ENCODE measurements at regions not wholly inside any gene's neighbourhood (a gene's known extent, or its start where the extent isn't known, plus 50 kb on each side); places are given as distances from the start of the nearest gene placed in this dataset.

- Histone ChIP-seq H3K27me3 (ENCODE audit: insufficient read depth, low read length) (no peaks in the 10 kb centered on the region), H3K23ac (ENCODE audit: low read length) (no peak overlapping the region), H2AFZ (ENCODE audit: insufficient read depth, low read length, poor library complexity) (no peak overlapping the region), H3K79me1 (ENCODE audit: low read length) (no peaks in the 10 kb centered on the region), H4K8ac (ENCODE audit: low read depth, low read length) (no peak overlapping the region), H3K4me3 (ENCODE audit: low read depth, low read length) (no peak overlapping the region), H2BK5ac (ENCODE audit: low read depth, low read length, poor library complexity) (no peak overlapping the region), H3K4ac (ENCODE audit: low read depth, low read length) (no peak overlapping the region), H3K79me2 (ENCODE audit: control insufficient read depth, insufficient read depth, low read length, poor library complexity) (no peaks in the 10 kb centered on the region), H3K4me2 (ENCODE audit: low read length) (no peak overlapping the region), H3K18ac (ENCODE audit: low read length) (no peak overlapping the region), H2BK120ac (ENCODE audit: insufficient read depth, low read length, poor library complexity) (no peak overlapping the region), H2AK5ac (ENCODE audit: low read length) (no peak overlapping the region), H4K91ac (ENCODE audit: low read depth, low read length) (no peak overlapping the region), H3K9ac (ENCODE audit: low read length) (no peak overlapping the region), H4K12ac (ENCODE audit: low read depth, low read length) (no peak overlapping the region), H3K9me3 (ENCODE audit: insufficient read depth, low read depth, low read length) (no peaks in the 10 kb centered on the region), H2BK12ac (ENCODE audit: low read length) (no peak overlapping the region), H3K27ac (ENCODE audit: low read depth, low read length) (no peak overlapping the region), H3K14ac (ENCODE audit: low read length) (no peak overlapping the region), H3K4me1 (ENCODE audit: control insufficient read depth in 1 of 2, insufficient read depth in 2 of 2, low read length in 2 of 2) (no peaks in the 10 kb centered on the region), H3K36me3 (ENCODE audit: control insufficient read depth in 1 of 2, insufficient read depth in 2 of 2, low read length in 2 of 2) (no peaks in the 10 kb centered on the region)
- WGBS (ENCODE audit: extremely low coverage, insufficient coverage, insufficient read length) = no CpG with 5 or more reads among the region's 4 CpGs
- peak in 1 of 2 donors; percentile 12 for DNase-seq
These were observed 1365.8 kb upstream of the DIAPH2 start for GRCh38 chrX:95318882-95319281.

- no peak overlapping the region for H3K4ac ChIP-seq (ENCODE audit: low read depth, low read length)
- H3K23ac ChIP-seq (ENCODE audit: low read length) = no peak overlapping the region
- H3K27ac ChIP-seq (ENCODE audit: low read depth, low read length) = no peak overlapping the region
- no peak overlapping the region for H3K18ac ChIP-seq (ENCODE audit: low read length)
- no peak overlapping the region for H2AK5ac ChIP-seq (ENCODE audit: low read length)
- H2AFZ ChIP-seq (ENCODE audit: insufficient read depth, low read length, poor library complexity) = no peak overlapping the region
- no peak for DNase-seq
- no peak overlapping the region for H4K8ac ChIP-seq (ENCODE audit: low read depth, low read length)
- no peaks in the 10 kb centered on the region for H3K79me1 ChIP-seq (ENCODE audit: low read length)
- no peak overlapping the region for H3K9ac ChIP-seq (ENCODE audit: low read length)
- no CpG with 5 or more reads among the region's 2 CpGs for WGBS (ENCODE audit: extremely low coverage, insufficient coverage, insufficient read length)
- H3K4me2 ChIP-seq (ENCODE audit: low read length) = no peak overlapping the region
- H3K79me2 ChIP-seq (ENCODE audit: control insufficient read depth, insufficient read depth, low read length, poor library complexity) = no peaks in the 10 kb centered on the region
- no peak overlapping the region for H2BK12ac ChIP-seq (ENCODE audit: low read length)
- H3K14ac ChIP-seq (ENCODE audit: low read length) = no peak overlapping the region
- no peak overlapping the region for H2BK5ac ChIP-seq (ENCODE audit: low read depth, low read length, poor library complexity)
- no peaks in the 10 kb centered on the region for H3K27me3 ChIP-seq (ENCODE audit: insufficient read depth, low read length)
- no peaks in the 10 kb centered on the region for H3K4me1 ChIP-seq (ENCODE audit: control insufficient read depth in 1 of 2, insufficient read depth in 2 of 2, low read length in 2 of 2)
- no peaks in the 10 kb centered on the region for H3K36me3 ChIP-seq (ENCODE audit: control insufficient read depth in 1 of 2, insufficient read depth in 2 of 2, low read length in 2 of 2)
- H3K4me3 ChIP-seq (ENCODE audit: low read depth, low read length) = no peak overlapping the region
- H4K12ac ChIP-seq (ENCODE audit: low read depth, low read length) = no peak overlapping the region
- no peak overlapping the region for H2BK120ac ChIP-seq (ENCODE audit: insufficient read depth, low read length, poor library complexity)
- no peak overlapping the region for H4K91ac ChIP-seq (ENCODE audit: low read depth, low read length)
- no peaks in the 10 kb centered on the region for H3K9me3 ChIP-seq (ENCODE audit: insufficient read depth, low read depth, low read length)
These were observed 1359.5 kb upstream of the DIAPH2 start for GRCh38 chrX:95325185-95325584.

DNA sequence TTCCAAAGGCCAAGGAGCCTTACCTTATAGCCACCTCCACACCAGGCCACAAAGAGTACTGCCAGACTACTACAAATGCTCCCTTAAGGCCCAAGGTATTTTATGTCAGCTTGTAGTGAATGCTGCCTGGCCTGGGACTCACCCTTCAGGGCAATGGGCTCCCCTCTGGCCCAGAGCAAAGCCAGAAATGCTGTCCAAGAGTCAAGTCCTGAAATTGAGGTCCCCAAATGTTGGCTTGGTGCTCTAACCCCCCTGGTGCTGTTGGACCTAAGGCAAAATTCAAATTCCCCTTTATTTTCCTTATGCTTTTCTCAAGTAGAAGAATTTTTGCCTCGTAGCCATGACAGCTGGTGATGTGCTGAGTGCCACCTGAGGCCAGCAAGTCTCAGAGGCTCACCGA lies 1354.3 kb upstream of the DIAPH2 start:
- WGBS (ENCODE audit: extremely low coverage, insufficient coverage, insufficient read length) = no CpG with 5 or more reads among the region's 2 CpGs
- Histone ChIP-seq H3K18ac (ENCODE audit: low read length) (no peak overlapping the region), H3K14ac (ENCODE audit: low read length) (no peak overlapping the region), H3K9me3 (ENCODE audit: insufficient read depth, low read depth, low read length) (no peaks in the 10 kb centered on the region), H3K23ac (ENCODE audit: low read length) (no peak overlapping the region), H4K12ac (ENCODE audit: low read depth, low read length) (no peak overlapping the region), H3K9ac (ENCODE audit: low read length) (no peak overlapping the region), H3K27me3 (ENCODE audit: insufficient read depth, low read length) (no peaks in the 10 kb centered on the region), H3K4ac (ENCODE audit: low read depth, low read length) (no peak overlapping the region), H2AK5ac (ENCODE audit: low read length) (no peak overlapping the region), H3K27ac (ENCODE audit: low read depth, low read length) (no peak overlapping the region), H3K4me1 (ENCODE audit: control insufficient read depth in 1 of 2, insufficient read depth in 2 of 2, low read length in 2 of 2) (peaks cover 0 to 3% of the 10 kb centered on the region in 2 experiments), H2AFZ (ENCODE audit: insufficient read depth, low read length, poor library complexity) (no peak overlapping the region), H2BK120ac (ENCODE audit: insufficient read depth, low read length, poor library complexity) (no peak overlapping the region), H3K36me3 (ENCODE audit: control insufficient read depth in 1 of 2, insufficient read depth in 2 of 2, low read length in 2 of 2) (no peaks in the 10 kb centered on the region), H3K4me2 (ENCODE audit: low read length) (no peak overlapping the region), H4K91ac (ENCODE audit: low read depth, low read length) (no peak overlapping the region), H4K8ac (ENCODE audit: low read depth, low read length) (no peak overlapping the region), H2BK12ac (ENCODE audit: low read length) (no peak overlapping the region), H3K79me2 (ENCODE audit: control insufficient read depth, insufficient read depth, low read length, poor library complexity) (no peaks in the 10 kb centered on the region), H3K4me3 (ENCODE audit: low read depth, low read length) (no peak overlapping the region), H3K79me1 (ENCODE audit: low read length) (no peaks in the 10 kb centered on the region), H2BK5ac (ENCODE audit: low read depth, low read length, poor library complexity) (no peak overlapping the region)
- no peak for DNase-seq

DNA sequence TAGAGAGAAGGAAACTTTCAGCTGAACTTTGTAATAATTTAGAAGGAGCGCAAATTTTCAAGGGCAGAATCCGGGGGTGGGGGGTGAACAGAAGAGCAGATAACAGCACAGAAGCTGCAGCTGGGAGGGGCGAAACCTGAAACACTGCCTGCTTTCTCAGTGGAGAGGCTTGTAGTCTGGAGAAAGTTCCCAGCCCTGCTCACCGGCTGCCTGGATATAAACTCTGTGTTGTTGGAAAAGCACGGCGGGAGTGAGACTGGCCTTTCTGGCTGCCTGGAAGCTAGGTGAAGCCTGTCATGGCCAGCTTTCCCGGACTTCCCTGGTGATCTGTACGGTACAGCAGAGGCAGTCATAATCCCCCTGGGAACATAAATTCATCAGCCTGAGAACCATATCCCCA lies 1352.1 kb upstream of the DIAPH2 start:
- Histone ChIP-seq H3K27ac (ENCODE audit: low read depth, low read length) (peak overlapping the region; percentile 10), H2BK12ac (ENCODE audit: low read length) (no peak overlapping the region), H3K9me3 (ENCODE audit: insufficient read depth, low read depth, low read length) (no peaks in the 10 kb centered on the region), H3K79me2 (ENCODE audit: control insufficient read depth, insufficient read depth, low read length, poor library complexity) (no peaks in the 10 kb centered on the region), H3K36me3 (ENCODE audit: control insufficient read depth in 1 of 2, insufficient read depth in 2 of 2, low read length in 2 of 2) (no peaks in the 10 kb centered on the region), H3K27me3 (ENCODE audit: insufficient read depth, low read length) (no peaks in the 10 kb centered on the region), H3K23ac (ENCODE audit: low read length) (no peak overlapping the region), H3K4me1 (ENCODE audit: control insufficient read depth in 1 of 2, insufficient read depth in 2 of 2, low read length in 2 of 2) (peaks cover 0 to 3% of the 10 kb centered on the region in 2 experiments), H4K8ac (ENCODE audit: low read depth, low read length) (no peak overlapping the region), H3K4me3 (ENCODE audit: low read depth, low read length) (no peak overlapping the region), H2BK5ac (ENCODE audit: low read depth, low read length, poor library complexity) (no peak overlapping the region), H3K4me2 (ENCODE audit: low read length) (peak overlapping the region; percentile 0), H2AK5ac (ENCODE audit: low read length) (no peak overlapping the region), H4K91ac (ENCODE audit: low read depth, low read length) (no peak overlapping the region), H2AFZ (ENCODE audit: insufficient read depth, low read length, poor library complexity) (no peak overlapping the region), H3K4ac (ENCODE audit: low read depth, low read length) (no peak overlapping the region), H3K9ac (ENCODE audit: low read length) (no peak overlapping the region), H3K79me1 (ENCODE audit: low read length) (no peaks in the 10 kb centered on the region), H2BK120ac (ENCODE audit: insufficient read depth, low read length, poor library complexity) (no peak overlapping the region), H3K14ac (ENCODE audit: low read length) (no peak overlapping the region), H4K12ac (ENCODE audit: low read depth, low read length) (no peak overlapping the region), H3K18ac (ENCODE audit: low read length) (no peak overlapping the region)
- DNase-seq = no peak
- whole genome bisulfite sequencing (ENCODE audit: extremely low coverage, insufficient coverage, insufficient read length) = no CpG with 5 or more reads among the region's 8 CpGs

Data from trophoblast cell (in vitro differentiated cells and primary cell).